HepG2 (cell line): ENCODE measurements at regions not wholly inside any gene's neighbourhood (a gene's known extent, or its start where the extent isn't known, plus 50 kb on each side); places are given as distances from the start of the nearest gene placed in this dataset.

Experiments
- ATAC-seq: fragments of 200-7000 bp; cut with Tn5 transposase; 3 replicates; pipeline ENCODE4 v1.9.1; 2020; ENCODE audit warnings: mild to moderate bottlenecking, moderate library complexity
- BruUV-seq: library from RNA; stranded (reverse); fragments of 400-500 nt; replicated peaks from 2 replicates; lab custom pipeline; 2021; lab: Mats Ljungman, UMichigan
- CTCF ChIA-PET: fragments of 300-600 bp; formaldehyde crosslinking; extraction: SDS; loops from one replicate; lab custom pipeline; 2021; ENCODE audit warnings: low total read pairs, inconsistent platforms, low intra/inter-chr PET ratio; lab: Yijun Ruan, JAX
- POLR2A ChIA-PET: fragments of 350-600 bp; sonication (Branson Sonifier 250); formaldehyde crosslinking; loops from one replicate; lab custom pipeline; 2020; ENCODE audit warnings: antibody characterized with exemption, inconsistent platforms; lab: Yijun Ruan, JAX
- DNase-seq: peaks from one replicate; pipeline ENCODE4 v3.0.0-alpha.2; 2015; ENCODE audit warnings: low spot score
- FAIRE-seq: peaks from 3 replicates; lab custom pipeline; 2011; peaks lifted over from hg19 to GRCh38; lab: Jason Lieb, UNC
- H2AFZ ChIP-seq: one replicate; pipeline ENCODE4 v1.6.1; 2011; ENCODE audit warnings: low read length, inconsistent platforms
- H3K27ac ChIP-seq: fragments of 300-600 bp; 3 replicates; pipeline ENCODE4 v1.8.0; 2011; ENCODE audit warnings: mixed run types, mild to moderate bottlenecking, mixed read lengths, low read length, inconsistent platforms; ENCODE audit not compliant: insufficient read depth; ENCODE audit errors: extremely low read length
- H3K27me3 ChIP-seq, 2 experiments: fragments of 200-600 bp in 1 of 2; 2 replicates in 1 of 2; 3 replicates in 1 of 2; pipeline versions ENCODE4 v1.6.0 to v1.8.0; 2011; ENCODE audit warnings: low read length in 2 of 2, mild to moderate bottlenecking in 2 of 2, moderate library complexity in 2 of 2, inconsistent platforms in 1 of 2; ENCODE audit not compliant: insufficient read depth in 2 of 2, control insufficient read depth in 1 of 2
- H3K36me3 ChIP-seq, 2 experiments: fragments of 200-600 bp in 1 of 2; replicated peaks in 1 of 2; 2 replicates in 1 of 2; 3 replicates in 1 of 2; pipeline versions ENCODE4 v1.5.1 to v1.8.0; 2011; ENCODE audit warnings: low read length in 2 of 2, inconsistent platforms in 1 of 2; ENCODE audit not compliant: insufficient read depth in 2 of 2, control insufficient read depth in 1 of 2
- H3K4me1 ChIP-seq: 2 replicates; pipeline ENCODE4 v1.5.1; 2012; ENCODE audit warnings: low read length, inconsistent platforms; ENCODE audit not compliant: insufficient read depth
- H3K4me2 ChIP-seq: 2 replicates; pipeline ENCODE4 v1.6.0; 2011; ENCODE audit warnings: low read depth, low read length, inconsistent platforms
- H3K4me3 ChIP-seq, 3 experiments: fragments of 200-600 bp in 1 of 3; sonication (generic), shearing (Covaris generic) in 1 of 3; replicated peaks in 1 of 3; 2 replicates each; pipeline ENCODE4 v1.5.1; 2011 to 2016; ENCODE audit warnings: low read length in 3 of 3, inconsistent platforms in 2 of 3, low read depth in 2 of 3, mild to moderate bottlenecking in 2 of 3, control low read depth in 1 of 3, mixed read lengths in 1 of 3; ENCODE audit not compliant: insufficient read depth in 1 of 3
- H3K79me2 ChIP-seq: one replicate; pipeline ENCODE4 v1.6.1; 2011; ENCODE audit warnings: low read length, inconsistent platforms; ENCODE audit not compliant: insufficient read depth
- H3K9ac ChIP-seq: 2 replicates; pipeline ENCODE4 v1.6.0; 2011; ENCODE audit warnings: mild to moderate bottlenecking, low read depth, low read length, inconsistent platforms; ENCODE audit not compliant: insufficient read depth
- H3K9me3 ChIP-seq: 2 replicates; pipeline ENCODE4 v1.5.1; 2012; ENCODE audit warnings: mild to moderate bottlenecking, low read length
- H4K20me1 ChIP-seq: 2 replicates; pipeline ENCODE4 v1.6.0; 2011; ENCODE audit warnings: inconsistent platforms, mild to moderate bottlenecking, low read length, moderate library complexity; ENCODE audit not compliant: insufficient read depth
- CBFB ChIP-seq: sonication (generic); formaldehyde crosslinking; IDR thresholded peaks from 2 replicates; pipeline ENCODE4 v1.4.0; 2020; ENCODE audit warnings: missing genetic modification reagents
- CCAR2 ChIP-seq: fragments of 200-400 bp; formaldehyde crosslinking; optimal IDR thresholded peaks from 2 replicates; pipeline ENCODE3; 2018; ENCODE audit warnings: low read depth, mild to moderate bottlenecking, low read length, moderate library complexity
- JUNB ChIP-seq: sonication (generic); formaldehyde crosslinking; IDR thresholded peaks from 2 replicates; pipeline ENCODE4 v1.8.0; 2022; ENCODE audit warnings: missing genetic modification reagents, mild to moderate bottlenecking, borderline replicate concordance
- KAT2B ChIP-seq: fragments of 150-350 bp; IDR thresholded peaks from 2 replicates; pipeline ENCODE4 v1.6.1; 2014; ENCODE audit warnings: low read depth, low read length, borderline replicate concordance
- NR2F2 ChIP-seq: IDR thresholded peaks from 2 replicates; pipeline ENCODE4 v1.6.1; 2012; ENCODE audit warnings: low read depth, inconsistent platforms, borderline replicate concordance
- ZBTB3 ChIP-seq: sonication (generic); formaldehyde crosslinking; IDR thresholded peaks from 2 replicates; pipeline ENCODE4 v1.4.0; 2020; ENCODE audit warnings: low read depth, mild to moderate bottlenecking, moderate library complexity, missing genetic modification reagents, borderline replicate concordance
- ZNF124 ChIP-seq: sonication (generic); formaldehyde crosslinking; IDR thresholded peaks from 2 replicates; pipeline ENCODE4 v1.4.0; 2020; ENCODE audit warnings: missing genetic modification reagents
- WGBS: methylation state at CpG from one replicate; pipeline ENCODE4 v1.1.6; 2017; ENCODE audit warnings: low lambda C conversion rate; 5-methylcytosine and 5-hydroxymethylcytosine counted together
- in situ Hi-C: cut with HindIII; loops from 2 replicates; pipeline ENCODE4 v1.10.0; 2017; ENCODE audit warnings: low pct_unique_long_range_greater_than_20kb; ENCODE audit not compliant: extremely low pct_ligation_motif_present
- intact Hi-C: fragments of 100-400 bp; cut with micrococcal nuclease; formaldehyde crosslinking; loops from one replicate; pipeline ENCODE4 v1.10.0; 2022; ENCODE audit not compliant: unreplicated experiment
- TF ChIP-seq, protein P1 (sequence below): sonication (generic); formaldehyde crosslinking; IDR thresholded peaks from 2 replicates; pipeline ENCODE4 v1.5.1; 2020; ENCODE audit warnings: missing genetic modification reagents, mild to moderate bottlenecking, borderline replicate concordance
- TF ChIP-seq, protein P2 (sequence below): sonication (generic); formaldehyde crosslinking; IDR thresholded peaks from 2 replicates; pipeline ENCODE4 v1.4.0; 2020; ENCODE audit warnings: missing genetic modification reagents
- TF ChIP-seq, protein P3 (sequence below): sonication (generic); formaldehyde crosslinking; IDR thresholded peaks from 2 replicates; pipeline ENCODE4 v1.4.0; 2020; ENCODE audit warnings: missing genetic modification reagents

DNA sequence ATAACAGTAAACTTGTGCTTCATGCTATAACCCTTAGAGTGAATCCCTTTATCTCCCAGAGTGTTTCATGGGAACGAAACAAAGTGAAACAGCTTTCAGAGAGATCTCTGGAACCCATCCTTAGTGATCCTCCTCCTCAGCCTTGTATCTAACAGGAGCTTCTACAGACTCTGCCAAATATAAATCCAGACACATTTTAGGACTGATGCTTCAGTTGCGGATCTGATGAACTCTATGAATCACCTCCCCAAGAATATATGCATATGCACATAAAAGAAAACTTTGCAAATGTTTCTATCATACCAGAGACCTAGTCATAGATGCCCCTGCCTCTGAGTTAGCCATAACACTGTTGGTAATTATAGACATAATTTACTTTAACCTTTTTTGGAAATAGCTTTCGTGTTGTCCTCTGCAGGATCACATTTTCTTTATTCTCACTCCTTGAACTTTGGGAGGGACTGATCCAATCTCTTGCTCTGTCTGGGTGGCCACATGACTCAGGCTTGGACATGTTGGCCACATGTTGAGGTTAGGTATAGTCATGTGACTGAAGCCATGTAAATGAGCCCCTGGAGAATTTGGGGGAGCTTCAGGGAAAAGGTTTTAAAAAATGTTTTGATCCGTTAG is 306.4 kb upstream of the CNTN3 start (continued):
- TF ChIP-seq JUNB (CRISPR knock-in tag), result no peak
- TF ChIP-seq, protein P1, sequence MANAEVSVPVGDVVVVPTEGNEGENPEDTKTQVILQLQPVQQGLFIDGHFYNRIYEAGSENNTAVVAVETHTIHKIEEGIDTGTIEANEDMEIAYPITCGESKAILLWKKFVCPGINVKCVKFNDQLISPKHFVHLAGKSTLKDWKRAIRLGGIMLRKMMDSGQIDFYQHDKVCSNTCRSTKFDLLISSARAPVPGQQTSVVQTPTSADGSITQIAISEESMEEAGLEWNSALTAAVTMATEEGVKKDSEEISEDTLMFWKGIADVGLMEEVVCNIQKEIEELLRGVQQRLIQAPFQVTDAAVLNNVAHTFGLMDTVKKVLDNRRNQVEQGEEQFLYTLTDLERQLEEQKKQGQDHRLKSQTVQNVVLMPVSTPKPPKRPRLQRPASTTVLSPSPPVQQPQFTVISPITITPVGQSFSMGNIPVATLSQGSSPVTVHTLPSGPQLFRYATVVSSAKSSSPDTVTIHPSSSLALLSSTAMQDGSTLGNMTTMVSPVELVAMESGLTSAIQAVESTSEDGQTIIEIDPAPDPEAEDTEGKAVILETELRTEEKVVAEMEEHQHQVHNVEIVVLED (CRISPR knock-in tag), result no peak
- TF ChIP-seq NR2F2, result no peak

DNA sequence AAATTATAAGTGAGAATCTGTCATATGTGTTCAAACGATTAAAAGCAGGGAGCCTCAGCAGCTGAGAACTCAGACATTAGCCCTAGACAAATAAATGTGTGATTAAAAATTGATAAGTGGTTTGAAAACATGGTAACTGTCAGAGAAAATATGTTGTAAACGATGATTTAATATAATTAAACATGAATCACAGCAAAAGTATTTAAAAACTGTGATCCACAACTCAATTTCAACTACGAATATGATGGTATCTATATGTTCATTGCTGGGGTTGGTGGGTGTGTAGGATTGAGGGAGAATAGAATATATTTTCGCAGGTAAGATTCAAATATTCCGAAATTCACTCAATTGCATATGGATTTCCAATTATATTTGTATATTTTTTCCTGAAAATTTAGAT is 302.2 kb upstream of the CNTN3 start:
- Histone ChIP-seq H4K20me1 (no peaks in the 10 kb centered on the region), H3K27me3 (no peaks in the 10 kb centered on the region), H3K9ac (no peak overlapping the region), H3K9me3 (no peaks in the 10 kb centered on the region), H3K4me1 (no peaks in the 10 kb centered on the region), H3K4me2 (no peak overlapping the region), H3K27ac (no peak overlapping the region), H3K79me2 (no peaks in the 10 kb centered on the region), H2AFZ (no peak overlapping the region), H3K4me3 (no peak overlapping the region), H3K36me3 (no peaks in the 10 kb centered on the region)
- under 1% methylated on average over 5 of the region's 5 CpGs for WGBS
- DNase-seq (no peak), FAIRE-seq (no peak), ATAC-seq (no peak)
- POLR2A ChIA-PET, result no interaction called here
- CTCF ChIA-PET, result no interaction called here
- intact Hi-C loops (no loop called here), in situ Hi-C loops (no loop called here)
- no TSS peak for BruUV-seq
- TF ChIP-seq CBFB (CRISPR knock-in tag) (no peak), ZBTB3 (no peak), ZNF124 (CRISPR knock-in tag) (no peak), CCAR2 (no peak), KAT2B (no peak)
- TF ChIP-seq, protein P2, sequence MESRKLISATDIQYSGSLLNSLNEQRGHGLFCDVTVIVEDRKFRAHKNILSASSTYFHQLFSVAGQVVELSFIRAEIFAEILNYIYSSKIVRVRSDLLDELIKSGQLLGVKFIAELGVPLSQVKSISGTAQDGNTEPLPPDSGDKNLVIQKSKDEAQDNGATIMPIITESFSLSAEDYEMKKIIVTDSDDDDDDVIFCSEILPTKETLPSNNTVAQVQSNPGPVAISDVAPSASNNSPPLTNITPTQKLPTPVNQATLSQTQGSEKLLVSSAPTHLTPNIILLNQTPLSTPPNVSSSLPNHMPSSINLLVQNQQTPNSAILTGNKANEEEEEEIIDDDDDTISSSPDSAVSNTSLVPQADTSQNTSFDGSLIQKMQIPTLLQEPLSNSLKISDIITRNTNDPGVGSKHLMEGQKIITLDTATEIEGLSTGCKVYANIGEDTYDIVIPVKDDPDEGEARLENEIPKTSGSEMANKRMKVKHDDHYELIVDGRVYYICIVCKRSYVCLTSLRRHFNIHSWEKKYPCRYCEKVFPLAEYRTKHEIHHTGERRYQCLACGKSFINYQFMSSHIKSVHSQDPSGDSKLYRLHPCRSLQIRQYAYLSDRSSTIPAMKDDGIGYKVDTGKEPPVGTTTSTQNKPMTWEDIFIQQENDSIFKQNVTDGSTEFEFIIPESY, result no peak
- TF ChIP-seq, protein P3, sequence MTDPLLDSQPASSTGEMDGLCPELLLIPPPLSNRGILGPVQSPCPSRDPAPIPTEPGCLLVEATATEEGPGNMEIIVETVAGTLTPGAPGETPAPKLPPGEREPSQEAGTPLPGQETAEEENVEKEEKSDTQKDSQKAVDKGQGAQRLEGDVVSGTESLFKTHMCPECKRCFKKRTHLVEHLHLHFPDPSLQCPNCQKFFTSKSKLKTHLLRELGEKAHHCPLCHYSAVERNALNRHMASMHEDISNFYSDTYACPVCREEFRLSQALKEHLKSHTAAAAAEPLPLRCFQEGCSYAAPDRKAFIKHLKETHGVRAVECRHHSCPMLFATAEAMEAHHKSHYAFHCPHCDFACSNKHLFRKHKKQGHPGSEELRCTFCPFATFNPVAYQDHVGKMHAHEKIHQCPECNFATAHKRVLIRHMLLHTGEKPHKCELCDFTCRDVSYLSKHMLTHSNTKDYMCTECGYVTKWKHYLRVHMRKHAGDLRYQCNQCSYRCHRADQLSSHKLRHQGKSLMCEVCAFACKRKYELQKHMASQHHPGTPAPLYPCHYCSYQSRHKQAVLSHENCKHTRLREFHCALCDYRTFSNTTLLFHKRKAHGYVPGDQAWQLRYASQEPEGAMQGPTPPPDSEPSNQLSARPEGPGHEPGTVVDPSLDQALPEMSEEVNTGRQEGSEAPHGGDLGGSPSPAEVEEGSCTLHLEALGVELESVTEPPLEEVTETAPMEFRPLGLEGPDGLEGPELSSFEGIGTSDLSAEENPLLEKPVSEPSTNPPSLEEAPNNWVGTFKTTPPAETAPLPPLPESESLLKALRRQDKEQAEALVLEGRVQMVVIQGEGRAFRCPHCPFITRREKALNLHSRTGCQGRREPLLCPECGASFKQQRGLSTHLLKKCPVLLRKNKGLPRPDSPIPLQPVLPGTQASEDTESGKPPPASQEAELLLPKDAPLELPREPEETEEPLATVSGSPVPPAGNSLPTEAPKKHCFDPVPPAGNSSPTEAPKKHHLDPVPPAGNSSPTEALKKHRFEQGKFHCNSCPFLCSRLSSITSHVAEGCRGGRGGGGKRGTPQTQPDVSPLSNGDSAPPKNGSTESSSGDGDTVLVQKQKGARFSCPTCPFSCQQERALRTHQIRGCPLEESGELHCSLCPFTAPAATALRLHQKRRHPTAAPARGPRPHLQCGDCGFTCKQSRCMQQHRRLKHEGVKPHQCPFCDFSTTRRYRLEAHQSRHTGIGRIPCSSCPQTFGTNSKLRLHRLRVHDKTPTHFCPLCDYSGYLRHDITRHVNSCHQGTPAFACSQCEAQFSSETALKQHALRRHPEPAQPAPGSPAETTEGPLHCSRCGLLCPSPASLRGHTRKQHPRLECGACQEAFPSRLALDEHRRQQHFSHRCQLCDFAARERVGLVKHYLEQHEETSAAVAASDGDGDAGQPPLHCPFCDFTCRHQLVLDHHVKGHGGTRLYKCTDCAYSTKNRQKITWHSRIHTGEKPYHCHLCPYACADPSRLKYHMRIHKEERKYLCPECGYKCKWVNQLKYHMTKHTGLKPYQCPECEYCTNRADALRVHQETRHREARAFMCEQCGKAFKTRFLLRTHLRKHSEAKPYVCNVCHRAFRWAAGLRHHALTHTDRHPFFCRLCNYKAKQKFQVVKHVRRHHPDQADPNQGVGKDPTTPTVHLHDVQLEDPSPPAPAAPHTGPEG (CRISPR knock-in tag), result no peak
